ENCODE measurements at regions not wholly inside any gene's neighbourhood (a gene's known extent, or its start where the extent isn't known, plus 50 kb on each side); places are given as distances from the start of the nearest gene placed in this dataset.

GRCh38 chr11:115030166-115030565 lies 351.8 kb downstream of the NXPE2 start:
- no peak for TF ChIP-seq CTCF (IDR thresholded peaks at IDR 0.05; ENCODE audit: low read depth, low read length, missing input control)
- no peak for TF ChIP-seq EGR1 (IDR thresholded peaks at IDR 0.05; ENCODE audit: low read depth in 2 of 2)
- no peak for TF ChIP-seq REST (IDR thresholded peaks at IDR 0.05)
- TF ChIP-seq YY1 (IDR thresholded peaks at IDR 0.05): no peak
- TF ChIP-seq FOXA1 (IDR thresholded peaks at IDR 0.05): no peak
- no peak for TF ChIP-seq TAF1 (conservative IDR thresholded peaks at IDR 0.05)
- no peak for TF ChIP-seq HNF4G (IDR thresholded peaks at IDR 0.05)
- TF ChIP-seq ATF3 (IDR thresholded peaks at IDR 0.05): no peak
- no peak for TF ChIP-seq MAX (IDR thresholded peaks at IDR 0.05)
- no peak for TF ChIP-seq RAD21 (IDR thresholded peaks at IDR 0.05)
- no peak for TF ChIP-seq SP1 (IDR thresholded peaks at IDR 0.05)
- TF ChIP-seq NR2F2 (IDR thresholded peaks at IDR 0.05): no peak
- TF ChIP-seq JUND (IDR thresholded peaks at IDR 0.05): no peak
- no peak for TF ChIP-seq RXRA (IDR thresholded peaks at IDR 0.05)
